ENCODE measurements at regions not wholly inside any gene's neighbourhood (a gene's known extent, or its start where the extent isn't known, plus 50 kb on each side); places are given as distances from the start of the nearest gene placed in this dataset.
"Not testable (repeated sequence)": the region's sequence is repeated elsewhere in the genome, so short reads cannot be mapped to it uniquely, and the experiment has no call there.

GRCh38 chr4:162871990-162872389, 294.7 kb downstream of the NAF1 start:
- no peak for TF ChIP-seq SUZ12 (IDR thresholded peaks at IDR 0.05; ENCODE audit: extremely low read depth, insufficient read depth, insufficient read length)
- H3K27me3 ChIP-seq (ENCODE audit: insufficient read depth, insufficient read length), result no peaks in the 10 kb centered on the region
- no peak overlapping the region for H3K4me3 ChIP-seq (ENCODE audit: insufficient read length, low read depth)
- H3K4me1 ChIP-seq (ENCODE audit: insufficient read depth, insufficient read length), result no peaks in the 10 kb centered on the region
- H3K36me3 ChIP-seq (ENCODE audit: insufficient read depth, insufficient read length, low read length), result no peaks in the 10 kb centered on the region
- H3K9me3 ChIP-seq (ENCODE audit: insufficient read depth, low read length), result no peaks in the 10 kb centered on the region
- DNase-seq (ENCODE audit: low read depth, low spot score), result no peak
- no peak overlapping the region for H3K9ac ChIP-seq (ENCODE audit: insufficient read length, low read depth)

DNA sequence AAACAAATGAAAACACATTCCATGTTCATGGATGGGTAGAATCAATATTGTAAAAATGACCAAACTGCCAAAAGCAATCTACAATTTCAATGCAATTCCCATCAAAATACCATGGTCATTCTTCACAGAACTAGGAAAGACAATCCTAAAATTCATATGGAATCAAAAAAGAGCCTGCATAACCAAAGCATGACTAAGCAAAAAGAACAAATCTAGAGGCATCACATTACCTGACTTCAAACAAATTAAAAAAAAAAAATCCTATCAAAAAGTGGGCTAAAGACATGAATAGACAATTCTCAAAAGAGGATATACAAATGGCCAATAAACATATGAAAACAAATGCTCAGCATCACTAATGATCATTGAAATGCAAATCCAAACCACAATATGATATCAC, 297.5 kb downstream of the NAF1 start:
- TF ChIP-seq YY1 (IDR thresholded peaks at IDR 0.05; ENCODE audit: insufficient read depth, insufficient read length), result no peak
- TF ChIP-seq ZNF274 (IDR thresholded peaks at IDR 0.05; ENCODE audit: low read depth, low read length), result no peak
- TF ChIP-seq SUZ12 (IDR thresholded peaks at IDR 0.05; ENCODE audit: extremely low read depth, insufficient read depth, insufficient read length), result no peak
- Histone ChIP-seq H3K4me3 (ENCODE audit: insufficient read length, low read depth) (no peak overlapping the region), H3K9ac (ENCODE audit: insufficient read length, low read depth) (no peak overlapping the region), H3K27me3 (ENCODE audit: insufficient read depth, insufficient read length) (no peaks in the 10 kb centered on the region), H3K4me1 (ENCODE audit: insufficient read depth, insufficient read length) (no peaks in the 10 kb centered on the region), H3K9me3 (ENCODE audit: insufficient read depth, low read length) (no peaks in the 10 kb centered on the region), H3K36me3 (ENCODE audit: insufficient read depth, insufficient read length, low read length) (no peaks in the 10 kb centered on the region)
- DNase-seq (ENCODE audit: low read depth, low spot score), result no peak

DNA sequence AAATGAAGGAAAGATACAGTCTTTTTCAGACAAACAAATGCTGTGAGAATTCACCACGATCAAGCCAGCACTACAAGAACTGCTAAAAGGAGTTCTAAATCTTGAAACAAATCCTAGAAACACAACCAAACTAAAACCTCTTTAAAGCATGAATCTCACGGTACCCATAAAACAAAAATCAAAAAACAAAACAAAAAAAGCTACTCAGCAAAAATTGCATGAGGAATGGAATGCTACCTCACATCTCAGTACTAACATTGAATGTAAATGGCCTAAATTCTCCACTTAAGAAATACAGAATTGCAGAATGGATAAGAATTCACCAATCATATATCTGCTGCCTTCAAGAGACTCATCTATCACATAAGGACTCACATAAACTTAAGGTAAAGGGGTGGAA, 300.1 kb downstream of the NAF1 start:
- no peak overlapping the region for H3K4me3 ChIP-seq (ENCODE audit: insufficient read length, low read depth)
- TF ChIP-seq SUZ12 (IDR thresholded peaks at IDR 0.05; ENCODE audit: extremely low read depth, insufficient read depth, insufficient read length) (no peak), ZNF274 (IDR thresholded peaks at IDR 0.05; ENCODE audit: low read depth, low read length) (no peak), YY1 (IDR thresholded peaks at IDR 0.05; ENCODE audit: insufficient read depth, insufficient read length) (no peak)

GRCh38 chr4:162865102-162865501, 301.6 kb downstream of the NAF1 start:
- TF ChIP-seq YY1 (IDR thresholded peaks at IDR 0.05; ENCODE audit: insufficient read depth, insufficient read length) (no peak), SUZ12 (IDR thresholded peaks at IDR 0.05; ENCODE audit: extremely low read depth, insufficient read depth, insufficient read length) (no peak), ZNF274 (IDR thresholded peaks at IDR 0.05; ENCODE audit: low read depth, low read length) (no peak)
- DNase-seq (ENCODE audit: low read depth, low spot score), result no peak
- Histone ChIP-seq H3K27me3 (ENCODE audit: insufficient read depth, insufficient read length) (no peaks in the 10 kb centered on the region), H3K36me3 (ENCODE audit: insufficient read depth, insufficient read length, low read length) (no peaks in the 10 kb centered on the region), H3K9ac (ENCODE audit: insufficient read length, low read depth) (no peak overlapping the region), H3K4me3 (ENCODE audit: insufficient read length, low read depth) (no peak overlapping the region), H3K4me1 (ENCODE audit: insufficient read depth, insufficient read length) (no peaks in the 10 kb centered on the region), H3K9me3 (ENCODE audit: insufficient read depth, low read length) (no peaks in the 10 kb centered on the region)

More for the DNA sequence above, 300.1 kb downstream of the NAF1 start:
- H3K9ac ChIP-seq (ENCODE audit: insufficient read length, low read depth), result no peak overlapping the region
- H3K36me3 ChIP-seq (ENCODE audit: insufficient read depth, insufficient read length, low read length), result no peaks in the 10 kb centered on the region
- no peaks in the 10 kb centered on the region for H3K9me3 ChIP-seq (ENCODE audit: insufficient read depth, low read length)
- no peaks in the 10 kb centered on the region for H3K27me3 ChIP-seq (ENCODE audit: insufficient read depth, insufficient read length)
- no peaks in the 10 kb centered on the region for H3K4me1 ChIP-seq (ENCODE audit: insufficient read depth, insufficient read length)
- no peak for DNase-seq (ENCODE audit: low read depth, low spot score)

DNA sequence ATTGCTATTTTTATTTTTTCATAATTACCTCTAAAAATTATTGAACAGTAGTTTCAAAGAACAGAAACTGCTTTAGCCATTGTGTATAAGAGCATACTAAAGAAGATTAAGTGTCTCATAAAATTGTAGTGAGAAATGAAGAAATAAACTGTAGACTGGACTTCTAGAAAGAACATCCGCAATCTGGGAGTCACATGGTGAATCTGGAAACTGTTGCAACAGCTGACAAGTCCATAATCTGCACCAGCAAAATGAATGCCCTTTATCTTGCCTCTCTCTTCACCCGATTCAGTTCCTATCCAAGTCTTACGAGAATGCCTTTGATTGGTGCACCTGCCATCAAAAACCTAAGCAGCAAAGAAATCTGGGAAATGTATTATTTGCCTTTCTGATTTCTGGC, 312.9 kb downstream of the NAF1 start:
- H3K4me3 ChIP-seq (ENCODE audit: insufficient read length, low read depth), result no peak overlapping the region
- TF ChIP-seq SUZ12 (IDR thresholded peaks at IDR 0.05; ENCODE audit: extremely low read depth, insufficient read depth, insufficient read length) (no peak), ZNF274 (IDR thresholded peaks at IDR 0.05; ENCODE audit: low read depth, low read length) (no peak), YY1 (IDR thresholded peaks at IDR 0.05; ENCODE audit: insufficient read depth, insufficient read length) (no peak)

GRCh38 chr4:162852642-162853041, 314.0 kb downstream of the NAF1 start:
- no peaks in the 10 kb centered on the region for H3K36me3 ChIP-seq (ENCODE audit: insufficient read depth, insufficient read length, low read length)

More for the DNA sequence above, 312.9 kb downstream of the NAF1 start:
- Histone ChIP-seq H3K9ac (ENCODE audit: insufficient read length, low read depth) (no peak overlapping the region), H3K4me1 (ENCODE audit: insufficient read depth, insufficient read length) (no peaks in the 10 kb centered on the region), H3K36me3 (ENCODE audit: insufficient read depth, insufficient read length, low read length) (no peaks in the 10 kb centered on the region), H3K9me3 (ENCODE audit: insufficient read depth, low read length) (no peaks in the 10 kb centered on the region), H3K27me3 (ENCODE audit: insufficient read depth, insufficient read length) (no peaks in the 10 kb centered on the region)
- DNase-seq (ENCODE audit: low read depth, low spot score), result no peak

DNA sequence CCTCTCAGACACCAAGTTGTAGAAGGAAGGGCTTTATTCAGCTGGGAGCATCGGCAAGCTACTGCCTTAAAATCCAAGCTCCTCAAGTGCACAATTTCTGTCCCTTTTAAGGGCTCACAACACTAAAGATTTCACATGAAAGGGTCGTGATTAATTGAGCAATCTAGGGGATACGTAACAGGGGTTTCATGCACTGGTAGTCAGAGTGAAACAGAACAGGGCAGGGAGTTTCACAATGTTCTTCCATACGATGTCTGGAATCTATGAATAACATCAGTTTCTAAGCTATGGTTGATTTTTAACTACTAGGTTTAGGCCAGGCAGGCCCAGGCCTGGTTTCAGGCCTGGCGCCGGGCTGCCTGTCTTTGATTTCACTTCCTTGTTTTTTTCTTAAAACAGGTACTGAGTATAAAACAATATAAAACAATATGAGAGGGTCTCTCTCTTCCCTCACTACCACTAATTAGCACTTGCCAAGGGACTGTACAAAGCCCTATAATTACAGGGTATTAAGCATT, 315.4 kb downstream of the NAF1 start:
- DNase-seq (ENCODE audit: low read depth, low spot score); H3K4me1 ChIP-seq (ENCODE audit: insufficient read depth, insufficient read length); H3K36me3 ChIP-seq (ENCODE audit: insufficient read depth, insufficient read length, low read length); H3K9me3 ChIP-seq (ENCODE audit: insufficient read depth, low read length); H3K4me3 ChIP-seq (ENCODE audit: insufficient read length, low read depth); H3K27me3 ChIP-seq (ENCODE audit: insufficient read depth, insufficient read length); H3K9ac ChIP-seq (ENCODE audit: insufficient read length, low read depth): not testable (repeated sequence)

More at GRCh38 chr4:162852642-162853041, 314.0 kb downstream of the NAF1 start:
- Histone ChIP-seq H3K9ac (ENCODE audit: insufficient read length, low read depth) (no peak overlapping the region), H3K27me3 (ENCODE audit: insufficient read depth, insufficient read length) (no peaks in the 10 kb centered on the region), H3K9me3 (ENCODE audit: insufficient read depth, low read length) (no peaks in the 10 kb centered on the region), H3K4me1 (ENCODE audit: insufficient read depth, insufficient read length) (no peaks in the 10 kb centered on the region), H3K4me3 (ENCODE audit: insufficient read length, low read depth) (no peak overlapping the region)
- DNase-seq (ENCODE audit: low read depth, low spot score), result no peak
- no peak for TF ChIP-seq SUZ12 (IDR thresholded peaks at IDR 0.05; ENCODE audit: extremely low read depth, insufficient read depth, insufficient read length)
- TF ChIP-seq ZNF274 (IDR thresholded peaks at IDR 0.05; ENCODE audit: low read depth, low read length), result no peak
- no peak for TF ChIP-seq YY1 (IDR thresholded peaks at IDR 0.05; ENCODE audit: insufficient read depth, insufficient read length)

- H3K9me3 ChIP-seq (ENCODE audit: insufficient read depth, low read length), result no peaks in the 10 kb centered on the region
- DNase-seq (ENCODE audit: low read depth, low spot score), result no peak
- no peaks in the 10 kb centered on the region for H3K36me3 ChIP-seq (ENCODE audit: insufficient read depth, insufficient read length, low read length)
- TF ChIP-seq SUZ12 (IDR thresholded peaks at IDR 0.05; ENCODE audit: extremely low read depth, insufficient read depth, insufficient read length) (no peak), ZNF274 (IDR thresholded peaks at IDR 0.05; ENCODE audit: low read depth, low read length) (no peak), YY1 (IDR thresholded peaks at IDR 0.05; ENCODE audit: insufficient read depth, insufficient read length) (no peak)
- H3K27me3 ChIP-seq (ENCODE audit: insufficient read depth, insufficient read length), result no peaks in the 10 kb centered on the region
- no peaks in the 10 kb centered on the region for H3K4me1 ChIP-seq (ENCODE audit: insufficient read depth, insufficient read length)
- no peak overlapping the region for H3K9ac ChIP-seq (ENCODE audit: insufficient read length, low read depth)
- H3K4me3 ChIP-seq (ENCODE audit: insufficient read length, low read depth), result no peak overlapping the region
Measured at GRCh38 chr4:162849937-162850336, 316.8 kb downstream of the NAF1 start.

Measured in NT2/D1 (cell line).